K562 (cell line): ENCODE measurements at regions not wholly inside any gene's neighbourhood (a gene's known extent, or its start where the extent isn't known, plus 50 kb on each side); places are given as distances from the start of the nearest gene placed in this dataset.

ENCODE experiments used
- CBX5 ChIP-seq: IDR thresholded peaks from 2 replicates; pipeline ENCODE4 v1.6.1; 2014; ENCODE audit warnings: low read depth, borderline replicate concordance
- CEBPB ChIP-seq: fragments of 450-650 bp; IDR thresholded peaks from 2 replicates; pipeline ENCODE4 v1.6.1; 2016; ENCODE audit warnings: missing genetic modification characterization, missing compliant biosample characterization
- CHCHD3 ChIP-seq: fragments of 250-450 bp; sonication (Bioruptor Pico); IDR thresholded peaks from 2 replicates; pipeline ENCODE4 v2.1.2; 2022; ENCODE audit warnings: mild to moderate bottlenecking
- EZH2 ChIP-seq: IDR thresholded peaks from 2 replicates; pipeline ENCODE4 v1.6.1; 2012; ENCODE audit warnings: low read depth, mild to moderate bottlenecking, inconsistent platforms, low read length, borderline replicate concordance
- FOSL1 ChIP-seq: fragments of 200-800 bp; sonication (Bioruptor generic); conservative IDR thresholded peaks from 2 replicates; pipeline ENCODE4 v1.6.1; 2016; ENCODE audit warnings: missing genetic modification characterization, missing compliant biosample characterization
- HDAC3 ChIP-seq: fragments of 450-650 bp; IDR thresholded peaks from 2 replicates; pipeline ENCODE4 v1.6.1; 2018; ENCODE audit warnings: borderline replicate concordance, mild to moderate bottlenecking, moderate library complexity; ENCODE audit not compliant: partially characterized antibody
- MXI1 ChIP-seq: IDR thresholded peaks from 2 replicates; pipeline ENCODE4 v1.6.1; 2011; ENCODE audit warnings: low read depth, mild to moderate bottlenecking, improper control_type of control experiment, low read length
- POLR2AphosphoS5 ChIP-seq: IDR thresholded peaks from 2 replicates; pipeline ENCODE4 v1.6.1; 2011; ENCODE audit warnings: mild to moderate bottlenecking, low read depth, low read length, moderate library complexity; ENCODE audit not compliant: control insufficient read depth, insufficient read depth
- ZFX ChIP-seq: sonication (generic); formaldehyde crosslinking; IDR thresholded peaks from 2 replicates; pipeline ENCODE4 v1.8.0; 2022; ENCODE audit warnings: mild to moderate bottlenecking, missing genetic modification reagents, moderate library complexity
- TF ChIP-seq, protein P1 (sequence below): sonication (generic); formaldehyde crosslinking; IDR thresholded peaks from 2 replicates; pipeline ENCODE4 v1.8.0; 2022; ENCODE audit warnings: missing genetic modification reagents, mild to moderate bottlenecking, borderline replicate concordance
- TF ChIP-seq, protein P2 (sequence below), 2 experiments: fragments of 450-650 bp; formaldehyde crosslinking in 1 of 2; IDR thresholded peaks; 2 replicates each; pipeline versions ENCODE4 v1.4.0 to v1.6.1; 2014 to 2020; ENCODE audit warnings: mild to moderate bottlenecking in 2 of 2, borderline replicate concordance in 1 of 2, low read depth in 1 of 2
- TF ChIP-seq, protein P3 (sequence below): sonication (generic); formaldehyde crosslinking; IDR thresholded peaks from 2 replicates; pipeline ENCODE4 v1.9.0; 2022; ENCODE audit warnings: mild to moderate bottlenecking, missing genetic modification reagents

DNA sequence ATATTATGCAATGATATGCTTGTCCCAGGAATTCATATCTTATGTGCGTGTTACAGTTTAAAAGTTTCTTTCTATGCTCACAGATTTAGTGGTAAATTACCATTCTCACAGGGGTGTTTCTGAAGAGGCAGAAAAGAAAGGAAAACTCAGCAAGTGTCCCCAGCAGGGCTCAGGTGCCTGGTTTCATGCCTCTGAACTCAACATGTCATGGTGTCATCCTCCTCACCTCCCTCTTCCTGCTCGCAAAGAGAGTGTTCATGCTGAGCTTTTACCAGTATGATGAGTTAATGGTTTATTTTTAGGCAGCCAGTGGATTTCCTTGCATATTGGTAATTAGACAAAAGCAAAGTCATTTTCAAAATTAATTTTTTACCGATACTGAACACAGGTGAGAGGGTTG, 492.9 kb upstream of the ZEB2 start:
- TF ChIP-seq EZH2 (no peak), CHCHD3 (CRISPR knock-in tag) (no peak), ZFX (no peak), POLR2AphosphoS5 (no peak), MXI1 (no peak), HDAC3 (no peak), CEBPB (no peak), FOSL1 (tag) (no peak), CBX5 (no peak)
- TF ChIP-seq, protein P1, sequence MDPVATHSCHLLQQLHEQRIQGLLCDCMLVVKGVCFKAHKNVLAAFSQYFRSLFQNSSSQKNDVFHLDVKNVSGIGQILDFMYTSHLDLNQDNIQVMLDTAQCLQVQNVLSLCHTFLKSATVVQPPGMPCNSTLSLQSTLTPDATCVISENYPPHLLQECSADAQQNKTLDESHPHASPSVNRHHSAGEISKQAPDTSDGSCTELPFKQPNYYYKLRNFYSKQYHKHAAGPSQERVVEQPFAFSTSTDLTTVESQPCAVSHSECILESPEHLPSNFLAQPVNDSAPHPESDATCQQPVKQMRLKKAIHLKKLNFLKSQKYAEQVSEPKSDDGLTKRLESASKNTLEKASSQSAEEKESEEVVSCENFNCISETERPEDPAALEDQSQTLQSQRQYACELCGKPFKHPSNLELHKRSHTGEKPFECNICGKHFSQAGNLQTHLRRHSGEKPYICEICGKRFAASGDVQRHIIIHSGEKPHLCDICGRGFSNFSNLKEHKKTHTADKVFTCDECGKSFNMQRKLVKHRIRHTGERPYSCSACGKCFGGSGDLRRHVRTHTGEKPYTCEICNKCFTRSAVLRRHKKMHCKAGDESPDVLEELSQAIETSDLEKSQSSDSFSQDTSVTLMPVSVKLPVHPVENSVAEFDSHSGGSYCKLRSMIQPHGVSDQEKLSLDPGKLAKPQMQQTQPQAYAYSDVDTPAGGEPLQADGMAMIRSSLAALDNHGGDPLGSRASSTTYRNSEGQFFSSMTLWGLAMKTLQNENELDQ (CRISPR knock-in tag) = no peak
- TF ChIP-seq, protein P2, sequence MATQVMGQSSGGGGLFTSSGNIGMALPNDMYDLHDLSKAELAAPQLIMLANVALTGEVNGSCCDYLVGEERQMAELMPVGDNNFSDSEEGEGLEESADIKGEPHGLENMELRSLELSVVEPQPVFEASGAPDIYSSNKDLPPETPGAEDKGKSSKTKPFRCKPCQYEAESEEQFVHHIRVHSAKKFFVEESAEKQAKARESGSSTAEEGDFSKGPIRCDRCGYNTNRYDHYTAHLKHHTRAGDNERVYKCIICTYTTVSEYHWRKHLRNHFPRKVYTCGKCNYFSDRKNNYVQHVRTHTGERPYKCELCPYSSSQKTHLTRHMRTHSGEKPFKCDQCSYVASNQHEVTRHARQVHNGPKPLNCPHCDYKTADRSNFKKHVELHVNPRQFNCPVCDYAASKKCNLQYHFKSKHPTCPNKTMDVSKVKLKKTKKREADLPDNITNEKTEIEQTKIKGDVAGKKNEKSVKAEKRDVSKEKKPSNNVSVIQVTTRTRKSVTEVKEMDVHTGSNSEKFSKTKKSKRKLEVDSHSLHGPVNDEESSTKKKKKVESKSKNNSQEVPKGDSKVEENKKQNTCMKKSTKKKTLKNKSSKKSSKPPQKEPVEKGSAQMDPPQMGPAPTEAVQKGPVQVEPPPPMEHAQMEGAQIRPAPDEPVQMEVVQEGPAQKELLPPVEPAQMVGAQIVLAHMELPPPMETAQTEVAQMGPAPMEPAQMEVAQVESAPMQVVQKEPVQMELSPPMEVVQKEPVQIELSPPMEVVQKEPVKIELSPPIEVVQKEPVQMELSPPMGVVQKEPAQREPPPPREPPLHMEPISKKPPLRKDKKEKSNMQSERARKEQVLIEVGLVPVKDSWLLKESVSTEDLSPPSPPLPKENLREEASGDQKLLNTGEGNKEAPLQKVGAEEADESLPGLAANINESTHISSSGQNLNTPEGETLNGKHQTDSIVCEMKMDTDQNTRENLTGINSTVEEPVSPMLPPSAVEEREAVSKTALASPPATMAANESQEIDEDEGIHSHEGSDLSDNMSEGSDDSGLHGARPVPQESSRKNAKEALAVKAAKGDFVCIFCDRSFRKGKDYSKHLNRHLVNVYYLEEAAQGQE (IDR thresholded peaks at IDR 0.05; ENCODE audit: borderline replicate concordance) = no peak
- TF ChIP-seq, protein P2 (CRISPR knock-in tag; IDR thresholded peaks at IDR 0.05; ENCODE audit: low read depth) = no peak
- TF ChIP-seq, protein P3, sequence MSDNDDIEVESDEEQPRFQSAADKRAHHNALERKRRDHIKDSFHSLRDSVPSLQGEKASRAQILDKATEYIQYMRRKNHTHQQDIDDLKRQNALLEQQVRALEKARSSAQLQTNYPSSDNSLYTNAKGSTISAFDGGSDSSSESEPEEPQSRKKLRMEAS (CRISPR knock-in tag) = no peak
